CD4-positive, alpha-beta T cell treated with Interleukin-21 for 1 hour (primary cell): ENCODE measurements at regions not wholly inside any gene's neighbourhood (a gene's known extent, or its start where the extent isn't known, plus 50 kb on each side); places are given as distances from the start of the nearest gene placed in this dataset.
"Not testable (repeated sequence)": the region's sequence is repeated elsewhere in the genome, so short reads cannot be mapped to it uniquely, and the experiment has no call there.

Experiments
- DNase-seq: peaks from one replicate; pipeline ENCODE4 v3.0.0-alpha.2; 2020

DNA sequence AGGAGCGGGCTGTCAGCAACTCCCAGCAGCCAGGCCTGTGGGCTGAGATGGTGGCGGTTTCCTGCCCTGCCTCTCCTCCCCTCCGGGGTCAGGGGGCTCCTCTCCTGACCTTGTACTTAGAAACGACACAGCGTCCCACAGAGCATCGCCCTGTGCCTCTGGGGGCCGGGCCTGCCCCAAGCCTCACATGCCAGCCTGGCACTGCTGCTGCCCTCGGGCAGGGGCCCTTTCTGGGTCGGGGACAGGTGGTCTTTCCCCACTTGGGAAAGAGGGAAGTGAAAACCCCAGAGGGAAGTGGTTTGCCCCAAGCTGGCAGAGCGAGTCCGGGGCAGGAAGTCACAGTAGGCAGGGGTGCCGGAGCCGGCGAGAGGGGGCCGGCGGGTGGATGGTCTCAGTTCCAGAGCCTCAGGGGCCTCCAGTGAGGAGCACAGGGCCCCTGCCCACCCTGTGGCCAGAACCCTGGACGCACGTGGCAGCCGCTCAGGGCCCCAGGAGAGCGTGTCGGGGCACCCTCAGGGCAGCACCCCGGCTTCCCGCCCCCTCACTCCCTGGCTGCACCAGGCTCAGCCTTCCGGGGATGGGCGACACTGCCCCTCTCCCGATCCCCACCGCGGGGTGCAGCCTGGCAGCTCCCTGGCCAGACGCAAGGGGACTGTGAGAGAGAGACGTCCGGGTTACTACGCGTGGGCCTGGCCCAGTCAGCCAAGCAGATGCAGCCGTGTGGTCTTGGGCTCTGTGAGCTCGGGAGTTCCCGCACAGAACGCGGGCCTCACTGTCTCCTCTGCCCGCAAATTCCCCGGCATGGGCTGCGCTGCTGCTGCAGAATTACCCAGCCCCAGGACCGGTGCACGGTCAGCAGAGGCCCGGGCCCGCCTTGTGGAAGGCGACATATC lies 4382.9 kb upstream of the TPTE start:
- DNase-seq = not testable (repeated sequence)

DNA sequence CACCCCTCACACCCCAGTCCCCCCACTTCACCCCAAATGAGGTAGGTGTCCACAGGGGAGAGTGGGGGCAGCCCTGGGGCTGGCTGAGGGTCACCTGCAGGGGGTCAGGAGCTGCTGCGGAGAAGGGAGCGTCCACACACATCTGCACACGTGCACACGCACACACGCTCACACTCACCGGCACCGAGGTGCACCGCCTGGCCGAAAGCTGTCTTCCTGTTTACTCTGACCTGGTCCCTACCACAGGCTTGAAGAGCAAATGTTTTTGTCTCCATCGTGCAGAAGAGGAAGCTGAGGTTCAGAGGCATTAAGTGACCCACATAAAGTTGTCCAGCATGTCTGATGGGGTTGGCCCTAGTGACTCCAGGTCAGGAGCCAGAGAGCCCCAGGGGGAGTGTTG lies 4382.1 kb upstream of the TPTE start:
- DNase-seq = not testable (repeated sequence)

DNA sequence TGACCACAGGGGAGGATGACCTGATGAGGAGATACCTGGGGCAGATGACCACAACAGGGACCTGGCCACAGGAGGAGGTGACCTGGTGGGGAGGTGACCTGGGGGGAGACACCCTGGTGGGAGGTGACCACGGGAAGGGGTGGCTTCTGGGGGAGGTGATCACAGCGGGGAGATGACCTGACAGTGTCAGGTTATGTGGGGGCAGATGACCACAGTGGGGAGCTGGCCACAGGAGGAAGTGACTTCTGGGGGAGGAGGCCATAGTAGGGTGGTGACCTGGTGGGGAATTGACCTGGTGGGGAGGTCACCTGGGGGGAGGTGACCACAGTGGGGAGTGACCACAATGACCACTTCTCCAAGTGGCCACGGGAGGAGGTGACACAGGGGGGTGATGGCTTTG lies 4381.5 kb upstream of the TPTE start:
- DNase-seq = not testable (repeated sequence)

DNA sequence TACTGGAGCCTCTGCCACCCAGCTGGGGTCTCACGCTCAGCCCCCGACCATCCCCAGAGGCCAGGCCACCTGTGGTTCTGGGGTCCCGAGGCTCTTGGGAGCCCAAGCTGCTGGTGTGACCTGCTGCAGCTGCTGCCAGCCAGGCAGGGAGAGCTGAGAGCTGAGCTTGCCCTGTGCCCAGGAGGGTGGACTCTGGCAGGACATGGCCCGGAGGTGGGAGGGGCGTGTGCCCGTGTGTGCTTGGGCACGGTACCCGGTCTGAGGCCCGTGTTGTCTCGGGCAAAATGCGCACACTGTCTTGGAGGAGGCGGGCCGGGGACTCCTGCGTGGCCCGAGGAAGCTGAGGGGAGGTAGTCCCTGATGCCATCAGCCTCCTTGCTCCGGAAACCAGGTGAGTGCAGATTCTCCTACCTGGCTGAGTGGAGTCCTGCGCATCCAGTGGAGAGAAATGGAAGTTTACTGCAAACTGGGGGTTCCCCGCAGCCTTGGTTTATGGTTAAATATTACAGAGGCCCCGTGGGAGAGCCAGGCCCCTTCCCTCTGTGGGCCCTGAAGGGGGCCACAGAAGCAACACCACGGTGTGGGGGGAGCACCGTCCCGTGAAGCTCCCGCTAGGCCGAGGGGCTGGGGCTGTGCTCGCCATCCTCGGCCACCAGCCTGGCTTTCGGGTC lies 4380.8 kb upstream of the TPTE start:
- not testable (repeated sequence) for DNase-seq

DNA sequence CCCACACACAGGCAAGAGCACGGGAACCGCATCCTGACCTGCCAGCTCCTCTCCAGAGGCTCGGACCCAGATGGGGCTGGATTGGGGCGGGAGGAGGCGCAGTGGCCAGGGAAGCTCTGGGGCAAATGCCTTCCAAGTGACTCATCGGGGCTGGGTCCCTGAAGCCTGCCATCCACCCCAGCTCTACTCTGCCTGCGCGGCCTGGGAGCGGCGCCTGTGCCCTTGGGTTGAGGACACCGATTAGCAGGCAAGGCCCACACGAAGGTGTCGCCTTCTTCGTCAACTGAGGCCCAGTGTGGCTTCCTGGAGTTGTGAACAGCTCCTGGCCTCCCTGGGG lies 4380.3 kb upstream of the TPTE start:
- not testable (repeated sequence) for DNase-seq

DNA sequence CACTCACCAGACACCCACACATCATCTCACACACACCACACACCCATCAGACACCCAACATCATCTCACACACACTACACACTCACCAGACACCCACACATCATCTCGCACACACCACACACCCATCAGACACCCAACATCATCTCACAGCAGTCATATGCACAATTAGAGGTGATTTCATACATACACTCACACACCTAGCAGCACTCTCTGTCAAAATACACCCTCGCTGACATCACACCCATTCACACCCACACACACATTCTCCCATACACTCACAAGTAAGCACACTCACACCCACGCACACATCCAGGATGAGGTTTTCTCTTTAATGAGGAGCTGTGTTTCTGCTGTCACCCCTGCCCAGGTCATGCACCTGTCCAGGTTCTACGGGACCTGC lies 4368.2 kb upstream of the TPTE start:
- DNase-seq = not testable (repeated sequence)

DNA sequence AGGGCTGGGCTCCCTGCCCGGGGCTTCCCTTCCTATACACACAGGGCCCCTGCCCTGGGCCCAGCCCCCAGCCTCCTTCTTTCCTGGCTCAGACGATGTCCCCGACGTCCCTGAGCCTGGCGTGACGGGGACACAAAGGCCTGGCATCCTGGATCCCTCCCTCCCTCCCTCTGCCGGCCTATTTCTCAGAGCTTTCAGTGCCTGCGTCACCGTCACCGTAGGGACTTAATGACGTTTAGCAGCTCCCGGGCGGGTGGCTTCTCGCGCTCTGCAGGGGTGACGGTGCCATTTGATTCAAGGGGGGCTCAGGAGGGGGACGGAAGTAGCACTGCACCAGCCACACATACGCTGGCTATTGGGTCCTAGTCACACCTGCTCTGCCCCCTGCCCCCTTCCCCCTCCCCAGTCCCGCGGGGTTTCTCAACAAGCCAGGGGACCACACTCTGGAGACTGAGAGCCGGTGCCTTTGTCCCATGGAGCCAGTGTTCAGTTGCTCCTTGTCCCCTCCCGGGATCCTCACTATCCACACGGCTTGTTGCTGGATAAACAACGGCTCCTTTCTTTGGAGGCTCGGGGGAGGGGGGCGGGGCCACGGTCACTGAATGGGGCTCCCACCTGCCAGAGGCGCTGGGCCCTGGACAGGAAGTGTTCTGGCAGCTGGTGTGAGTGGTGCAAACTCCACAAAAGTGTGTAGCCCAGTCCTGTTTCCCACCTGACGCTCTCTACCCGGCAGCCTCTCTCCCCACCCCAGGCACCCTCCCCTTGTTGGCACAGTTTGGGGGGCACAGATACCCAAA lies 4366.7 kb upstream of the TPTE start:
- not testable (repeated sequence) for DNase-seq

DNA sequence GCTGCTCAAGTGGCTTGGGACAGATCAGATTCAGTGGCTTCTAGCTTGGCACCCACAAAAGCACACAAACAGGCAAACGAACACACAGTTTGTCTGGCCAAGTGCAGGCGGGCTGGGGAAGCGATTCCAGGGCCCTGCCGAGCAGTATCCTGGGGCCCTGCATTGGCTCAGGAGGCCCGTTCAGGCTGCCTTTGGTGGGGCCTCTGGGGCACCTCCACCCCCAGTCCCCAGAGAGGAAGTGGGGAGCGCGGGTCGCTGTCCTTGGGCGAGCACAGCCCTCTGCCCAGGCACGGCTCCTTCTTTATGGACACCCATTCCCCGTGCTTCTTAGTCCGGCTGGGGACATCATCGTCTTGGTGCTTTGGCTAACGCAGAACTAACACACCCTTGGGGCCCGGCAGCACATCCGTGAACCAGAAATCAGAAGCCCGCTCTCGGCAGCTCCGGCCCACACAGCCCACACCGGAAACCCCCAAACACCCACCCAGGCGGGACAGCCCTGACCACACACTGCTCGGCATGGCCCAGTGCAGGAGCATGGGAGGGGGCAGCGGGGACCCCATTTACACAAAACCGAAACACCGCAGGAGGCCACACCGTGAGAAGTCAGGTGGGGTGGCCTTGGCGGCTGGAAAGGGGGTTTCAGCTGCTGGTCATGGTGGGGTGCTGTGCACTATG lies 4364.5 kb upstream of the TPTE start:
- not testable (repeated sequence) for DNase-seq

DNA sequence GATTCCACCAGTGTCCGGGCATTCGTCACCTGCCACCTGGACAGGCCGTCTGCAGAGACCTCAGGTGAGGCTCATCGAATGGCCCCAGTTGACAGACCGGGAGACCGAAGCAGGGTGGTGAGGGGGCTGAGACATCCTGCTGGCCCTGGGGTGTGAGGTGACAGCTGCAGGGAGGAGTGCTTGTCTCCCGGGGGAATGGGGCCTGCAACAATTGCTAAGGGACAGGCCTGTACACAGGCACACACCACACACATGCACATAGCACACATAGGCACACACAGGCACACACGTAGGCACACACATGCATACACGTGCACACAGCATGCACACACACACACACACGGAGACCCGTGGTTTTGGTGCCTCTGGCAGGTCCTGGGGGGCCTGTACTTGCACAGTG lies 4363.9 kb upstream of the TPTE start:
- not testable (repeated sequence) for DNase-seq

DNA sequence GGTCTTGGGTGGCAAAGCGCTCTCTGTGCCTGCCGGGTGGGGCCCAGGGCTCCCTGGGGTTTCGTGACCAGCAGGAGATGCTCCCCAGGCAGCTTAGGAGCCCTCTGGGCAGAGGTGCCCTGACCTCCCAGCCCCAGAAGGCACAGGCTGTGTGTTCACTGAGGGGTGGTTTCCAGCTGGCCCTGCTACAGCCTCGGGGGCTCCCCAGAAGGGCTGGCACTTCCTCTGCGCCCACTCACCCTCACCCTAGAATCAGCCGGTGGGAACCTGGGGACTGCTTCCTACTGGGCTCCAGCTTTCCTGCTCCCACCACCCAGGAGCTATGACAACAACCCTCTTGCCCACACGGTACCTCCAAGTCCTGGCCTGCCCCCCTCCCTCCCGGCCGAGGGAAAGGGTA lies 4363.2 kb upstream of the TPTE start:
- DNase-seq = not testable (repeated sequence)
